ENCODE measurements at regions not wholly inside any gene's neighbourhood (a gene's known extent, or its start where the extent isn't known, plus 50 kb on each side); places are given as distances from the start of the nearest gene placed in this dataset.

DNA sequence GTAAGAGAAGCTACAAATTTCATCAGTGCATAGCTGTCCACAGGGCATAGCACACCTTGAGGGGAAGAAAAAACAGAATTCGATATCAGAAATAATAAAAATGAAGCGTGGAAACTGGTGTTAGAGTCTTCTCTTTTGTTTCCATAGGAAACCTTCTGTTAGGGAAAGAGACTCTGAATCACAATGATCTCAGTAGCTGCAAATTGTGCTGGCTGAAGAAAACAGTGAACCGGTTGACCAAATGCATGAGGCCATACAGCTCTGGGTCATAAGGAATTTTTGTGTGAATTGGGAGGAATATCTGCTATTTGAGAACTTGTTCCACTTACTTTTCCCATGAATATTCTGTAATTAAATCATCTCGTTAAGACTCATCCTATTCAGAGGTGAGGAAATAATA, 580.2 kb upstream of the NECTIN3 start:
- TF ChIP-seq, protein P1, sequence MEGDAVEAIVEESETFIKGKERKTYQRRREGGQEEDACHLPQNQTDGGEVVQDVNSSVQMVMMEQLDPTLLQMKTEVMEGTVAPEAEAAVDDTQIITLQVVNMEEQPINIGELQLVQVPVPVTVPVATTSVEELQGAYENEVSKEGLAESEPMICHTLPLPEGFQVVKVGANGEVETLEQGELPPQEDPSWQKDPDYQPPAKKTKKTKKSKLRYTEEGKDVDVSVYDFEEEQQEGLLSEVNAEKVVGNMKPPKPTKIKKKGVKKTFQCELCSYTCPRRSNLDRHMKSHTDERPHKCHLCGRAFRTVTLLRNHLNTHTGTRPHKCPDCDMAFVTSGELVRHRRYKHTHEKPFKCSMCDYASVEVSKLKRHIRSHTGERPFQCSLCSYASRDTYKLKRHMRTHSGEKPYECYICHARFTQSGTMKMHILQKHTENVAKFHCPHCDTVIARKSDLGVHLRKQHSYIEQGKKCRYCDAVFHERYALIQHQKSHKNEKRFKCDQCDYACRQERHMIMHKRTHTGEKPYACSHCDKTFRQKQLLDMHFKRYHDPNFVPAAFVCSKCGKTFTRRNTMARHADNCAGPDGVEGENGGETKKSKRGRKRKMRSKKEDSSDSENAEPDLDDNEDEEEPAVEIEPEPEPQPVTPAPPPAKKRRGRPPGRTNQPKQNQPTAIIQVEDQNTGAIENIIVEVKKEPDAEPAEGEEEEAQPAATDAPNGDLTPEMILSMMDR (conservative IDR thresholded peaks at IDR 0.05; ENCODE audit: low read depth, low read length), result no peak
- TF ChIP-seq EZH2 (IDR thresholded peaks at IDR 0.05; ENCODE audit: low read length, unreplicated experiment), result no peak

Measured in PC-3 (cell line).